Urinary bladder (tissue), 3 donors: ENCODE measurements at regions not wholly inside any gene's neighbourhood (a gene's known extent, or its start where the extent isn't known, plus 50 kb on each side); places are given as distances from the start of the nearest gene placed in this dataset.

Source experiments
- DNase-seq: peaks from one replicate; pipeline ENCODE4 v3.0.0-alpha.2; 2015; ENCODE audit errors: extremely low spot score
- H3K27ac ChIP-seq: one replicate; pipeline ENCODE4 v1.5.1; 2013; ENCODE audit warnings: low read depth, mild to moderate bottlenecking, moderate library complexity
- H3K36me3 ChIP-seq: one replicate; pipeline ENCODE4 v1.6.1; 2013; ENCODE audit warnings: mild to moderate bottlenecking, moderate library complexity; ENCODE audit not compliant: insufficient read depth
- H3K4me1 ChIP-seq: one replicate; pipeline ENCODE4 v1.6.1; 2013; ENCODE audit warnings: mild to moderate bottlenecking, moderate library complexity; ENCODE audit not compliant: insufficient read depth
- H3K4me3 ChIP-seq: one replicate; pipeline ENCODE4 v1.5.1; 2013; ENCODE audit warnings: low read depth, low read length
- WGBS: extraction: QIAGEN DNeasy Blood & Tissue Kit; methylation state at CpG from one replicate; pipeline ENCODE4 v1.1.7; 2013; 5-methylcytosine and 5-hydroxymethylcytosine counted together
- donor health status: healthy with polysubstance abuse.
- donor health status: healthy.

- WGBS = 38% methylated on average over 5 of the region's 5 CpGs
These were observed 455.7 kb downstream of the SUCLA2 start for GRCh38 chr13:47545201-47546024.

GRCh38 chr13:47539317-47539716, 461.8 kb downstream of the SUCLA2 start:
- no peak for DNase-seq
- H3K36me3 ChIP-seq = no peaks in the 10 kb centered on the region
- 81% methylated on average over 2 of the region's 2 CpGs for WGBS
- no peaks in the 10 kb centered on the region for H3K4me1 ChIP-seq
- no peak overlapping the region for H3K27ac ChIP-seq
- H3K4me3 ChIP-seq = no peak overlapping the region

More at GRCh38 chr13:47545201-47546024, 455.7 kb downstream of the SUCLA2 start:
- Histone ChIP-seq H3K4me3 (no peak overlapping the region), H3K27ac (no peak overlapping the region), H3K4me1 (no peaks in the 10 kb centered on the region), H3K36me3 (no peaks in the 10 kb centered on the region)
- DNase-seq = no peak

- WGBS = 94% methylated on average over 1 of the region's 1 CpG
- H3K4me1 ChIP-seq = no peaks in the 10 kb centered on the region
- DNase-seq = no peak
- H3K36me3 ChIP-seq = peaks cover under 1% of the 10 kb centered on the region
- no peak overlapping the region for H3K27ac ChIP-seq
- no peak overlapping the region for H3K4me3 ChIP-seq
These were observed 477.3 kb downstream of the SUCLA2 start for GRCh38 chr13:47523771-47524170.

GRCh38 chr13:47521890-47522487, 479.1 kb downstream of the SUCLA2 start:
- no peaks in the 10 kb centered on the region for H3K4me1 ChIP-seq
- no peaks in the 10 kb centered on the region for H3K36me3 ChIP-seq
- DNase-seq = no peak
- no peak overlapping the region for H3K27ac ChIP-seq
- WGBS = 47% methylated on average over 2 of the region's 2 CpGs
- no peak overlapping the region for H3K4me3 ChIP-seq

- Histone ChIP-seq H3K27ac (no peak overlapping the region), H3K36me3 (no peaks in the 10 kb centered on the region), H3K4me3 (no peak overlapping the region), H3K4me1 (no peaks in the 10 kb centered on the region)
- whole genome bisulfite sequencing = 45% methylated on average over 2 of the region's 2 CpGs
- DNase-seq = no peak
These were observed 481.4 kb downstream of the SUCLA2 start for GRCh38 chr13:47519626-47520025.

- DNase-seq = no peak
- H3K4me1 ChIP-seq = no peaks in the 10 kb centered on the region
- no peak overlapping the region for H3K27ac ChIP-seq
- WGBS = 98% methylated on average over 1 of the region's 1 CpG
- H3K4me3 ChIP-seq = no peak overlapping the region
- H3K36me3 ChIP-seq = no peaks in the 10 kb centered on the region
These were observed 482.5 kb downstream of the SUCLA2 start for GRCh38 chr13:47518530-47518929.

- Histone ChIP-seq H3K27ac (no peak overlapping the region), H3K4me3 (no peak overlapping the region), H3K36me3 (no peaks in the 10 kb centered on the region), H3K4me1 (no peaks in the 10 kb centered on the region)
- DNase-seq = no peak
- 81% methylated on average over 1 of the region's 1 CpG for WGBS
These were observed 489.4 kb downstream of the SUCLA2 start for GRCh38 chr13:47511647-47512046.

GRCh38 chr13:47508527-47509228, 492.4 kb downstream of the SUCLA2 start:
- H3K27ac ChIP-seq = no peak overlapping the region
- H3K4me3 ChIP-seq = no peak overlapping the region
- DNase-seq = no peak
- H3K36me3 ChIP-seq = no peaks in the 10 kb centered on the region
- no peaks in the 10 kb centered on the region for H3K4me1 ChIP-seq
- WGBS = 75% methylated on average over 5 of the region's 5 CpGs

GRCh38 chr13:47503475-47503874, 497.6 kb downstream of the SUCLA2 start:
- no peak for DNase-seq
- Histone ChIP-seq H3K4me1 (no peaks in the 10 kb centered on the region), H3K4me3 (no peak overlapping the region), H3K36me3 (no peaks in the 10 kb centered on the region), H3K27ac (no peak overlapping the region)
- WGBS = 76% methylated on average over 2 of the region's 2 CpGs

- 76% methylated on average over 2 of the region's 2 CpGs for WGBS
- no peak overlapping the region for H3K27ac ChIP-seq
- DNase-seq = no peak
- H3K4me1 ChIP-seq = no peaks in the 10 kb centered on the region
- H3K4me3 ChIP-seq = no peak overlapping the region
- no peaks in the 10 kb centered on the region for H3K36me3 ChIP-seq
These were observed 498.9 kb downstream of the SUCLA2 start for GRCh38 chr13:47502166-47502565.

GRCh38 chr13:47499358-47500150, 501.5 kb downstream of the SUCLA2 start:
- Histone ChIP-seq H3K4me3 (no peak overlapping the region), H3K4me1 (no peaks in the 10 kb centered on the region), H3K36me3 (no peaks in the 10 kb centered on the region), H3K27ac (no peak overlapping the region)
- 67% methylated on average over 7 of the region's 7 CpGs for WGBS
- no peak for DNase-seq

GRCh38 chr13:47484548-47484947, 516.5 kb downstream of the SUCLA2 start:
- 71% methylated on average over 3 of the region's 3 CpGs for WGBS
- no peak for DNase-seq
- H3K27ac ChIP-seq = no peak overlapping the region
- H3K4me3 ChIP-seq = no peak overlapping the region
- no peaks in the 10 kb centered on the region for H3K4me1 ChIP-seq
- H3K36me3 ChIP-seq = no peaks in the 10 kb centered on the region

GRCh38 chr13:47481536-47481935, 519.5 kb downstream of the SUCLA2 start:
- Histone ChIP-seq H3K4me3 (no peak overlapping the region), H3K36me3 (no peaks in the 10 kb centered on the region), H3K27ac (no peak overlapping the region), H3K4me1 (no peaks in the 10 kb centered on the region)
- DNase-seq = no peak
